ENCODE measurements at regions not wholly inside any gene's neighbourhood (a gene's known extent, or its start where the extent isn't known, plus 50 kb on each side); places are given as distances from the start of the nearest gene placed in this dataset.
A peak's percentile ranks its signal among the peaks of the same experiment; 100 is the strongest.

DNA sequence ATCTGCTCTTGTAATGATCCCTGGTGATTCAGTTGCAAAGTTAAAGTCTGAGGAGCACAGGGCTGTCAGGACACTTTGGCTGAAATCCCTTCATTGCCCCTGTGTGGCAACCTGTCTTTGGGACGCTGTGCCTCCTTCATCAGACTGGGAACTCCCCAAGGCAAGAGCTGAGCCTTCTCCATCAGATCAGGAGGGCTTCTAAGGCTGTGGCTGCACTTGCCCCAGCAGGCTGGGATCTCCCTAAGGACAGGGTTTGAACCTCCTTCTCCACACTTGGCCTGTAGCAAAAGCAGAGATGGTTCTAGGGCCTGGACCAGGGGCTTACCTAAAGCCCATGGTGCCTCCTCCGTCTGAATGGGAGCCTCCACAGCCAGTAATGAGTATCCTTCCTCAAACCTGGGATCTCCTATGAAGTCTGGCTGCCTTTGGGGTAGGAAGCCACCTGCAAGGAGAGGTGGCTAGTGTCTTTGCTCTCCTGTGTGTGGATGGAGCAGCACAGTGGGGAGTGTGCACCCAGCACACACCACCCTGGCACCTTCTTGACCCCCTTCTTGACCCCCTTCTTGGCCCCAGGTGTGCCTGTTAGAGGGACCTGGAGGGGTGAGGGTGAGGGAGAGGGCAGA lies 79.0 kb upstream of the NKD1 start:
- DNase-seq, result no peak

DNA sequence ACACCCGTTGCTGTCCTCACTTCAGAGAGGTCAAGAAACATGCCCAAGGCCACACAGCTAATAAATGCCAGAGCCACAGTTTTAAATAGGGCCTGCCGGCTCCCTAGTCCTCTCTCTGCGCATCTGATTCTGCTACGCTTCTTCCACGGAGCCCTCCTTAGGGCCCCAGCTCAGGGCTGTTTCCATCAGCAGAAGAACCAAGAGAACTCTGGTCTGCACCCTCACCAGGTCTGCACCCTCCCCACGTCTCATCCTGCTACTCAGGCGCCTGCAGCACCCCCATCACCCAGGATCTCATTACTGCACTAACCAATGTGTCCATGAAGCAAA lies 79.5 kb upstream of the NKD1 start:
- DNase-seq, result no peak

DNA sequence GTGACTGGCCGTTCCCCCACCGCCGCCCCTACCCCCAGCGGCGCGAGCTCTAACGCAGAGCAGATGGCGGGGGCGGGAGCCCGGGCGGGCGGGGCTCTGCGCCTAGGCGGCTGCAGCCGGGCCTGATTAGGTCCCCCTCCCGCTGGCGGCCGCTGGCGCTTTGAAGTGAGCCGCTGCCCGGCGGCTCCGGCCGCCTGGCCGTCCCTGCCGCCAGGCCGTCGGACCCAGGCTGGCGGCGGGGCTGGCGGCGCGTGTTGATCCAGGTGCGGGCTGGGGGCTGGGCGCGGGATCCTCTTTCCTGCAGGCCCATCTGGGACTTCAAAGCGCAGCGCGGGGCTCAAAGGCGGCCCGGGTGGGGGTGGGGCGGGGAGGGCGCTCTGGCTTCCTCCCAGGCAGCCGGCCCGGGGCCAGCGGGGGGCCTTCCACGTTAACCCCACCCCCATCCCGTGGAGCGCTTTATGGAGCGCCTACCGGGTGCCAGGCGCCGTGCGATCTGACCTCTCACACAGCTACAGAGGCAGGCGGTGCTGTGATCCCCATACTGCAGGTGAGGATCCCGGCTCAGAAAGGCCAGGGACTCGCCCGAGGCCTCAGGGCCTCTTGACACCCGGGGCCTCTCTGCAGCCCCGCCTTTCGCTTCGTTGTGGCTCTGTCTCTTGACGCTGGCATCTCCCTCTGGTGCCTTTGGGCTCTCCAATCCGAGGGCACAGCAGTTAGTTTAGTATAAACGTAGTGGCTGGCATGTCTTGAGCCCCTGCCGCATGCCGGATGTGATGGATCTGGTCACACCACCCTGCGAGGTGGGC lies 80.0 kb upstream of the NKD1 start:
- peak; percentile 51 for DNase-seq

DNA sequence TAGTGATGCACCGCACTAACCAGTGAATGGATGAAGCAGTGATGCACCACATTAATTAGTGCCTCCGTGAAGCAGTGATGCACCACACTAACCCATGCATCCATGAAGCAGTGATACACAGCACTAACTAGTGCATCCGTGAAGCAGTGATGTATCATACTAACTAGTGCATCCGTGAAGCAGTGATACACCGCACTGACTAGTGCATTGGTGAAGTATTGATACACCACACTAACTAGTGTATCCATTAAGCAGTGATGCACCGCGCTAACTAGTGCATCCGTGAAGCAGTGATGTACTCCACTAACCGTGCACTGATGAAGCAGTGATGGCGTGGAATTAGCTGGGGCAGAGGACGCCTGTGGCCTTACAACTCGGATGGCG lies 80.6 kb upstream of the NKD1 start:
- DNase-seq, result no peak

DNA sequence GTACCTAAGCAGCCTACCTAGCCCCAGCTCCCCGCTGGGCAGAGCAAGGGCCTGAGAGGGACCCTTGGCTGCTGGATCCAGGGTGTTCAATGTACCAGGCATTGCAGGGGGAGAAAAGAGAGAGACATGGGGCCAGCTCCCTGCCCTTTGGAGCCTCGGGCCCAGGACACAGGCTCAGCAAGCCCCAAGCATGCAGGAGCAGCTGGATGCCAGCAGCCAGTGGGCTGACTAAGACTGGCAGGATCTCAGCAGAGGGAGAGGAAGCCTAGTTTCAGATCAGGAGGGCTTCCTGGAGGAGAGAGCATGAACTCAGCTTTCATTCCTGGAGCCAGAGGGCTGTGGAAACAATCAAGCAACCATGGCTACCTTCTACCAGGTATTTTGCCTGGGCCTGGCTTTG lies 82.0 kb upstream of the NKD1 start:
- no peak for DNase-seq

DNA sequence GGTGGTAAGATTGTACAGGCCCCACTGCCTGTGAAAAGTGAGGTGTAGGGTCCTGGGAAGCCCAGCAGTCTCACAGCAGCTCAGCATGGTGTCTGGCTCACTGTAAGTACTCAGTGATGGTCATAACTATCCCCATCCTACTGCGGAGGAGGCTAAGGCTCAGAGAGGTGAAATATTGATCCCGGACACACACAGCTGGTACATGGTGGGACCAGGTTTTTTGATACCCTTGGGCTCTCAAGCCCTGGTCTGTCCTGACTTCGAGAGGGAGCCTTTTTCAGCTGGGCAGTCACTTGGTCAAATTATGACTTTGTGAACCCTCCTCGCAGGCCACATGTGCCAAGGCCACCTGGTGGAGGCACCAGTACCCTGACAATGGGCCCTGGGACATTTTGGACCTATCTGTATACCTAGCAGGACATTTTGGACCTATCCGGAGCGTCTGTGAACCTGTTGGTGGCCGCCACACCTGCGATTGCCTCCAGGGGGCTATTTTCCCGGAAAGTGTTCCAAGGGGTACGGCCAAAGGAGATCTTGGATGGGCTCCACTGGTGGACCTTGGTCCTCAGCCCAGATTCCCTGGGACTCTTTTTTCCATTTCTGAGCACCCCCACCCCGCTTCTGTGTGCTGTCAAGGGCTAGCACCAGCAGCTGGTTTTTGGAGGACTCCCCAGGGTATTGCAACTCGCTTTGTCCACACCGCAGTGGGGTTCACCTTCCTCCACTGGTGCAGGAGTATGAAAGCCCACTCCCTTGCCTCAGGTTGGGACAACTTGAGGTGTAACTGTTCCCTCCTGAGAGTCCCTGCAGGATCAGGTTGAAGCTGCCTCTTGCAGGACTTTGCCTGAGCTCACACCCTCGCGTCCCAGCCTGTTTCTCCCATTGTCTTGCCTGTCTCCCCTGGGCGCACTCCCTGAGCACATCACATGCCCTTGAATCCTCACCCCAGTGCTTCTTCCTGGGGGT lies 83.6 kb upstream of the NKD1 start:
- DNase-seq, result no peak

DNA sequence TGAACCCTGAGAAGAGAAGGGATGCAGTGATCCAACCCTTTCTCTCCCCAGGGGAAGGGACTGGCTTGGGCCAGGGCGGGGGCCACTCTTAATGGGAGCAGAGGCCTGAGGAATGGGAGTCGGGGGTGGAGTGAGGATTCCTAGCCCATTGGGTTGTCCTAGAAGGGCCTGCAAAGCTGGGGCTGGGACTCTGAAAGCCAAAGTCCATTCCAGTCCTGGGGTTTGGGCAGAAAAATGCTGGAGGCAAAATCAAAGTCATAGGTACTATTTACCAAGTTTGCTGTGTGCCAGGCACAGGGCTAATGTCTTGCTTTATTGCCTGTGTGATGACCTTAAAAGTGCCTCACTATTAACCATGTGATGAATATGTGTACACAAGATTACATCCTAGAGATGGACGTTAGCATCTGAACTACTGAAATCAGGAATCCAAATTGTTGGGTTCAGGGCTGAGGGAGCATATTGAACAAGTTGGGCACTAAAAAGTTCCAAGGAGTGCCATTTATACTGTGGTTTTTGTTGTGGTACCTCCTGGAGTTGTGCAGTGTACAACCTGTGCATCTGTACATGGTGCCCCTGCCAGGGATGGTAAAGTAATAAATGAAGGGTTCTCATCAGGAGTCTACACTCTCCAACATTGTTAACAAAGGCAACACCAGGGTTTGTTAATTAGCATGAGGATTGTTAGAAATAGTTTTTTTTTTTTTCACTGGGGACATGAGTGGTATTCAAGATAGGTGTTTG lies 84.4 kb upstream of the NKD1 start:
- no peak for DNase-seq

DNA sequence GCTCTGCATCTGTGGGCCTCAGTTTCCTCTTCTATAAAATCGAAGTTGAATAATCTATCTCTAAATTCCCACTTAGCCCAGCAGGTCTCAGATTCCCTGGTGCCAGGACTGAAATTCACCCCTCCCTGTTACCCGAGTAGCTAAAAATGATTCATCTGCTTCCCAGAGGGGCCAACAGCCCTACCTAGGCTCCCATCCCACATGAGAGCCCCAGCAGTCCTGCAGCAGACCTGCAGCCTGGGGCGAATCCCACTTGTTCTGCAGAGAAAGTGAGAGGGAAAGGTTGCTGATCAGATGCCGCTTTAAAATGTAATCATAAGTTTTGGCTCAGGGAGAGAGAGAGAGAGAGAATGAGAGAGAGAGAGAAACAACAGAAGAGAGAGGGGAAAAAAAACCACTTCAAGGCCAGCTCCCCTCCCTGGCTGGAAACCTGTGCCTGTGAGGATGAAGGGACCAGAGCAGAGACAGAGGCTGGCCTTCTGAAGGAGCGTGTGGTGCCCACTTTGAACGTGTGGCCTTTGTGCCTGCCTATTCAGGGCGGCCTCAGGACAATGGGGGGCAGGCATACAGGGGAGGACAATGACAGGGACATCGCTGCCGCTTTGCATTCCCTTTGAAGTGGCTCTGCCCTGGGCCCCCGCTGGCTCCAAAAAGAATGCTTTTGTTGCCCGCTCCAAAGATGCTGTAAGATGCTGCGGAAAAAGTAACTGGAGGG lies 85.2 kb upstream of the NKD1 start:
- DNase-seq, result no peak

DNA sequence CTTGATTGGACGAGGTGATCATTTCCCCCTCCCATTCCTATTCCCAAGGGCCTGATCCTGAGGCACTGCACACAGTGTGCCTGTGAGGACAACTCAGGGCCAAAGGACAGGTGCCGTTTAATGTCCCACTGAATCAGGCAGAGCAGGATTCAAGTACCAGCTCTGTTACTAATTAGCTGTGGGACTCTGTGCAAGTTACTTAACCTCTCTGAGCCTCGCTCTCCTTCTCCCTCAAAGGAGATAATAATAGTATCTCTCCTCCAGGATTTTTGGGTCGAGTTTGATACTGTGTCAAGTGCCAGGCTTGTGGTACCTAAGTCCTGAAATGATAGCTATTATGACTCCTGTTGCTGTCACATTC lies 86.8 kb upstream of the NKD1 start:
- no peak for DNase-seq

DNA sequence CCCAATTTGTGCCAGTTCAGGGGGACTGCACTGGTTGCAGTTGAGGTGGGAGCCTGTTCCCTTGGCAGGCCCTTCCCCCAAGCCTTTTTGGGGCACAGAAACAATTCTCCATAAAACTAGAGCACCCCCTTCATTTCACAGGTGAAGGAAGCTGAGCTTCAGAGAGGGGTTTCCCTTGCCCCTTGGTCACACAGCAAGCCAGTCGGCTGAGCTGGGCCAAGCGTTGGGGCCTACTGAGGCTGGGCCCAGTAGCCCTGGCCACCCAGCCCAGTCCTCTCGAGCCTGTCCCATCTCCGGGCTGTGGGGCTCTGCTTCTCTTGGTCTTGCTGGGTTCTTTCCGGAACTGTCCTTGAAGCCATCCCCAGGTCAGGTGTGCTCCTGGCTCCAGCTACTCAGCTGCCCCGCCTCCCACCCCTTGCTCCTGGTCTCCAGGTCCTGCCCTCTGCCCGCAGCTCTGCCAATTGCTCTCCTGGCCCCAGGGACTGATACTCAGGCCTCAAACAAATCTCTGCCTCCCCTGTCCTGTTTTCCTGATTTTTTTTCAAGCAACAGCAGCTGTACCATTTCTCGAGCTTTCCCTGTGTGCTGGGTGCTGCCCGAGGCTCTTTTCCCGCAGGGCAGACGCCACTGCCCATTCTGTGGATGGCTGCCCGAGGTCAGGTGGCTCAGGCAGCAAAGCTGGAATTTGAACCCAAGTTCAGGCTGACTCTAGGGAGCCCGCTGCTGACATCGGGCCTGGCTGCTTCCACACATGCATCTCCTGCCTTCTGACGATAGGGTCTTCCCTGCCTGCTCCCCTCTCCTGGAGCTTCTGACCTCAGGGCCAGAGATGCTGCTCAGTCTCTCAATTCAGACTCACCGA lies 87.4 kb upstream of the NKD1 start:
- DNase-seq, result no peak

DNA sequence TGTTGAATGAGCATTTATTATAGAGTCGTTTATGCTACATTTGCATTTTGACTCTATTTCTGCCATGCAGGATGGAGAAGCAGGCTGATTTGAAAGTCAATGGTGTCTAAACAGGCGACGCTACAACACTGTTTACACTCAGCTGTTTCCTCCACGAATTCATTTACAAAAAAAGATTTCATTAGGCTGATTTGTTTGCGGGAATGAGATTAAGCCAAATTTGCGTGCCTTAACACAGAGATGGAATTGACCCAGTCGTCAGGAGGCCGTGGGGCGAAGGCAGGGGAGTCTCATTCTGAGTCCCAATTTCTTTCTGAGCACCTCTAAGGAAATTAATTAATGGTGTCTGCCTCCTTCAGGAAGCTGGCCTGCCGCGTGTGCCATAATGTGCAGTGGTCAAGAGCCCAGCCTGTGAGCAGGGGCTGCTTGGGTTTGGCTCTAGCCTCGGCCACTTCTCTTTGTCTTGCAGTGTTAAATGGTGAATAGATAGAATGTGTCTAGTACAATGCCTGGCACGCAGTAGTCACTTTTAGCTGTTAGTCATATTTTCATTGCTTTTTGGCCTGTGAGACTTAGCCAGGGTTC lies 88.6 kb upstream of the NKD1 start:
- no peak for DNase-seq

DNA sequence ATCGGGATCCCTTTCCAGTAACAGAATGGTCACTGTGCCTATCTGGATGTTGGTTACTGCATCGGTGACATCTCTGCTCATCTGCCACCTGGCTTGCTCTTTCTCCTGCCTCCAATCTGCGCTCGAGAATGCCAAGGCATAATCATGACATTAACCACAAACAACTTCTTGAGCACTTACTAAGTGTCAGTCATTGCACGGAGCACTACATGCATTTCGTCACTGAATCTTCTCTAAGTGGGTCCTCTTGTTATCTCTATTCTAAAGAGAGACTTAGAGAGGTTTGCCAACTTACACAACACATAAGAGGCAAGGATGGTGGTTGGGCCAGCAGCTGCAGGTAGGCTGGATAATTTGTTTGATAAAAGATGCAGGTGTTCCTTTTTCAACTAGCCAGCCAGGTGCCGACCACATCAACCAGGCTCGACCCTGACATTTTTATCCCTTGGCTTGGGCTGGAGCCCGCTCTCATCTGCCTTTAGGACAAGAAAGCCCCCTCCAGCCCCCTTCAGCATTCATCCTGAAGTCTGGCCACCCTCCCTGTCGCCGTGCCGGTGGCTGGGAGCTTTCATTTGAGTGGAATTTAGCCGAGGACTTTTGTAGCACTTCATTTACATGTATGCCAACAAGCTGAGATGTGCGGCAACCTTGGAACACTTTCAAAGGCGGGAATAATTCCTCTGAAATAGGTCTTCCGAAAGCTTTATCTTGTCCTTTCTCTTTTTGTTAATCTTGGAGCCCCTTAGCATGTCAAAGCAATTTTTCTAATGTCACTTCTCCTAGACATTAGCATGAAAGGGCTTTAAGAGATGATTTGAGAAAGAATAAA lies 89.3 kb upstream of the NKD1 start:
- DNase-seq, result no peak

DNA sequence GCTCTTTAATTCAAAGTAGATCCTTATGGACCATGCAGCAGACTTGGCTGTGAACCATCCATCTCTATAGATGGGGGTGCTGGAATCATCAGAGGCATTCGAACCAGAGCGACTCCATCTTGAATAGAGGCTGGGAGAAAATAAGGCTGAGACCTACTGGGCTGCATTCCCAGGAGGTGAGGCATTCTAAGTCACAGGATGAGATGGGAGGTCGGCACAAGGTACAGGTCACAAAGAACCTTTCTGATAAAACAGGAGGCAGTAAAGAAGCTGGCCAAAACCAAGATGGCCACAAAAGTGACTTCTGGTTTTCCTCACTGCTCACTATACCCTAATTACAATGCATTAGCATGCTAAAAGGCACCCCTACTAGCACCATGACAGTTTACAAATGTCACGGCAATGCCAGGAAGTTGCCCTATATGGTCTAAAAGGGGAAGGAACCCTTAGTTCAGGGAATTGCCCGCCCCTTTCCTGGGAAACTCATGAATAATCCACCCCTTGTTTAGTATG lies 89.2 kb upstream of the BRD7 start:
- no peak for DNase-seq

DNA sequence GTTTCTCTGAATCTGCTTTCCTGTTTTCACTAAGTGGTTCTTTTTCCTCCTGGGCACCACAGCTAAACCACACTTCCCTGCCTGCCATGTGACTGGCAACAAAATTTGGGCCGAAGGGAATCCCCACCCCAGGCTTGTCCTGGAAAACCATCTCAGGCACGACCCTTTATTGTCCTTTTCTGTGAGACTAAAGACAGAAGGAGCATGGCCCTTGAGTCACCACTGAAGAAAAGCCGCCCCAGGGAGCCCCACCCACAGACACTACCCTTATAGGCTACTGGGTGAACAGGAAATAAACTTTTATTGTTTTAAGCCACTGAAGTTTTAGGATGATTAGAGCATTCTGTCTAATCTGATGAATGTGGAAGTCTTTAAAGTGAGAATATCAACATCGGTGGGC lies 88.6 kb upstream of the BRD7 start:
- no peak for DNase-seq

DNA sequence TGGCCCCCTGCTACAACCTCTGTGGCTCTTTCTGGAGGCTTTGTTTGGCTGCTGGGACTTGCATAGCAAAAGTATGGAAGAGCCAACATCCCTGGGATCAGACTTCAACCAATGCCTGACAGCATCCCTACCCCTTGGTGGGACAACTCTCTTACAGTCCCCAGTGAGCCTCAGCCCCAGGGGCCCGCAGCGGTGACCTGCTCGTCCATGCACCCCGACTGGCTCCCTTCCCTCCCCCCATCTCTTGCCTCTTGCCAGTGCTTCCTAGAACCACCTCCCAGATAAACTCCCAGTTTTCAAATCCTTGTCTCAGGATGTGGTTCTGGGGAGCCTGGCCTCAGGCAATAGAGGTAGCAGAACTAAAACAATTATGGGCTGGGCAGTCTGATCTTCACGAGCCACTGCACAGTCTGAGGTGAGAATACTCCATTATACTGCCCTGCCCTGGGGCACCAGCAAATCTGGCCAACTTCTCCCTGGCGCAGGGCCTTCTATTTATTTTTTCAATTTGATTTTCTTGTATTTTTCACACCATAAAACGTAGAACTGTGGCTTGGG lies 86.6 kb upstream of the BRD7 start:
- no peak for DNase-seq

DNA sequence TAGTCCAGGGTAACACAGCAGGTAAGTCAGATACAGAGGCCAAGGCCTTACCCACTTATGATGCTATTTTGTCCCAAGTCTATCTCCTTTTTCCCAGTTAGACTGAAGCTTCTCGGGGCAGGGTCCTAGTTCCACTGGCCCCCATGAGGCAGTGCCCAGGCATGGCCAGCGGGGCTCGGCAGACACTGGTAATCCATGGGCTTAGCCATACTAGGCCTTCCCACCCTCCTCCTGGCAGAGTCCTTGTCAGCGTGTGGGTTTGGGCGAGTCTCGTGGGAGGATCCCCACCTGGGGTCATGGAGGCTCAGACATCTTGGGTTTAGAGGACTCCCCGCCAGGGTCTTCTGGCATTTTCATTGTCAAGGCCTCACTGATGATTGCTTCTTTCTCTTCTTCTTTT lies 84.7 kb upstream of the BRD7 start:
- no peak for DNase-seq

DNA sequence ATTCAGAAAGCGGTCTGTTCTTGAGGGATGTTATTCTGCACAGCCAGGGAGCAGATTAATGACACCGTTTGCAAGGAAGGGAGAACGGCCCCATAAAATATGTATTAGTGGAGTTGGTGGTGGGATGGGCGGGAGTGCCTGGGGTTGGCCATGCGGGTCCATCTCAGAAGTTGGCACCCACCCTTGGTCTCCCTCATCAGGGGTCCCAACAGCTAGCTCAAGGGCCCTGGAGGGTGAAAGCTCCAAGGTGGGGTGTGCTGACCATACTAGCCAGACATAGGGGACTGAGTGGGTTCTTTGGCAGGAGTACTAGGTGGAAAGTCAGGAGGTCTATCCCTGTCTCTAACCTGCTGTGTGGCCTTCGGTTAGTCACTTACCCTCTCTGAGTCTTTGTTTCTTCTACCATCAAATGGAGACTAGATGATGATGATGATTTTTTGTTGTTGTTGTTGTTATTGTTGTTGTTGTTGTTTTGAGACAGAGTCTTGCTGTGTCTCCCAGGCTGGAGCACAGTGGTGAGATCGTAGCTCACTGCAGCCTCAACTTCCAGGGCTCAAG lies 83.2 kb upstream of the BRD7 start:
- DNase-seq, result no peak

DNA sequence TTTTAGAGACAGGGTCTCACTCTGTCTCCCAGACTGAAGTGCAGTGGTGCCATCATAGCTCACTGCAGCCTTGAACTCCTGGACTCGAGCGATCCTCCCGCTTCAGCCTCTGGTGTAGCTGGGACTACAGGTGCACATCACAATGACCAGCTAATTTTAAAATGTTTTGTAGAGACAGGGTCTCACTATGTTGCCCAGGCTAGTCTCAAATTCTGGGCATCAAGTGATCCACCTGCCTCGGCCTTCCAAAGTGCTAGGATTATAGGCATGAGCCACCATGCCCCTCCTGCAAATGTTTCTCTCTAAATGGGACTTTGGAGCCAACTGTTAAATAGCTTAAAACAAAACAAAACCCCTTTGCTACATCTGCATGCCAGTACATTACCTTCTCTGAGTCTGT lies 82.2 kb upstream of the BRD7 start:
- no peak for DNase-seq

DNA sequence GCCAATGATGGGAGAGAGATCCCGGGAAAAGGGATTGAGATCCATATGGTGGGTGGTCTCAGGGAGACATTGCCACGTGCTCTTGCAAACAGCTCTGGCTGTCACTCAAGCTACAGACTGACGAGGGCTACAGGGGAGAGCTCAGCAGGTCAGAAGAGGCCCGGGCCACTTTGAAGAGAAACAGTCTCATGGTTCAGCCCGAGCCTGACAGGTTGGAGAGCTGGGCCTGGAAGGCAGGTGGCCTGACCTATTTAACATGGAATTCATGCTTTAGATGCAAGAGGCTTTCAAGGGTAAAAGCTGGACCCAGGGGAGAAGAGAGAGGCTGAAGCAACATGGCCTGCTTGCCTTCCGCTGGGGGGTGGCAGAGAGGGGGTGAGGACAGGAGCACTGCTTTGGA lies 81.0 kb upstream of the BRD7 start:
- no peak for DNase-seq

All from left kidney (tissue), 1 donor.